Coronary artery (tissue), 2 donors: ENCODE measurements at regions not wholly inside any gene's neighbourhood (a gene's known extent, or its start where the extent isn't known, plus 50 kb on each side); places are given as distances from the start of the nearest gene placed in this dataset.
"Not testable (repeated sequence)": the region's sequence is repeated elsewhere in the genome, so short reads cannot be mapped to it uniquely, and the experiment has no call there.

ENCODE experiments used
- DNase-seq: peaks from one replicate; pipeline ENCODE4 v3.0.0-alpha.2; 2017; ENCODE audit warnings: low spot score
- H3K27ac ChIP-seq, 2 donors: fragments of 200-600 bp; sonication (generic); one replicate each; pipeline ENCODE4 v1.5.1; 2016 to 2019
- H3K4me3 ChIP-seq: fragments of 200-600 bp; sonication (generic); 2 replicates; pipeline ENCODE4 v1.5.1; 2016; ENCODE audit warnings: mild to moderate bottlenecking, moderate library complexity
- TF ChIP-seq, protein P1 (sequence below): fragments of 200-600 bp; sonication (generic); IDR thresholded peaks from one replicate; pipeline ENCODE4 v1.5.1; 2019; ENCODE audit warnings: antibody characterized with exemption

DNA sequence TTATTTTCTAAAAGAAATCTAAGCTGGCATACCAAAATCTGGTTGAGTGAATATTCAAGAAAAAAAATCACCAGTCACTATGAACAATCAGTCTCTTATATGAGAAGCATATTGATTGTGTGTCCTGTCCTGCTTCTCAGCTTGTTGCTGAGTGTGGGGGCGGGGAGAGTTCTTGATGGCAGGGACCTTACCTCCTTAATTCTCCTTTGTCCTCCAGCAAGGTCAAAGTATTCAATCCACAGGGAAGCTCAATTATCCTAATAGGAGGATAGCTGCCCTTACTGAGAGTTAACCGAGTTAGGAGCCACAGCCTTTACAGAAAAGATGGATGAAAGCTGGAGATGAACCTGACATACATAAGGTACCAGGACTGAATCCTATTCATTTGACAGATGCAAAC is 154.0 kb downstream of the LY86 start:
- DNase-seq: no peak
- no peak overlapping the region for H3K27ac ChIP-seq
- TF ChIP-seq, protein P1, sequence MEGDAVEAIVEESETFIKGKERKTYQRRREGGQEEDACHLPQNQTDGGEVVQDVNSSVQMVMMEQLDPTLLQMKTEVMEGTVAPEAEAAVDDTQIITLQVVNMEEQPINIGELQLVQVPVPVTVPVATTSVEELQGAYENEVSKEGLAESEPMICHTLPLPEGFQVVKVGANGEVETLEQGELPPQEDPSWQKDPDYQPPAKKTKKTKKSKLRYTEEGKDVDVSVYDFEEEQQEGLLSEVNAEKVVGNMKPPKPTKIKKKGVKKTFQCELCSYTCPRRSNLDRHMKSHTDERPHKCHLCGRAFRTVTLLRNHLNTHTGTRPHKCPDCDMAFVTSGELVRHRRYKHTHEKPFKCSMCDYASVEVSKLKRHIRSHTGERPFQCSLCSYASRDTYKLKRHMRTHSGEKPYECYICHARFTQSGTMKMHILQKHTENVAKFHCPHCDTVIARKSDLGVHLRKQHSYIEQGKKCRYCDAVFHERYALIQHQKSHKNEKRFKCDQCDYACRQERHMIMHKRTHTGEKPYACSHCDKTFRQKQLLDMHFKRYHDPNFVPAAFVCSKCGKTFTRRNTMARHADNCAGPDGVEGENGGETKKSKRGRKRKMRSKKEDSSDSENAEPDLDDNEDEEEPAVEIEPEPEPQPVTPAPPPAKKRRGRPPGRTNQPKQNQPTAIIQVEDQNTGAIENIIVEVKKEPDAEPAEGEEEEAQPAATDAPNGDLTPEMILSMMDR: no peak
- no peak overlapping the region for H3K4me3 ChIP-seq

DNA sequence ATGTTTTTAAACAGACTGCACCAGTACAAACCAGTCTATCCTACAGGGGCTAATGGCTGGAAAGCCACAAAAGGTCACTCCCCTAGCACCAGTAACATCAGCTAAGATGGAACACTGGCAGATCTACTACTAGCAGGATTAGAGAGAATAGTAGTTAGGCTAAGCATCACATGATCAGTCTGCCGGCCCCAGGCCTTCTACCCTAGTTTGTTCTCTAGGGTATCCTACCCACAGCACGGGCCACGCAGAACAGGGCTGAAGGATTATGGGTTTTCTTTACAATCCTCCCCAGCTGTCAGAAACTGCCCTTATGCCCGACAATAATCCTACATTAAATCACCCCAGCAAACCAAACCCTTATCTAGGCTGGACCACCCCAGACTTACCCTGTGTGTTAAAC is 156.0 kb downstream of the LY86 start:
- Histone ChIP-seq H3K27ac (no peak overlapping the region), H3K4me3 (no peak overlapping the region)
- TF ChIP-seq, protein P1: no peak
- no peak for DNase-seq

DNA sequence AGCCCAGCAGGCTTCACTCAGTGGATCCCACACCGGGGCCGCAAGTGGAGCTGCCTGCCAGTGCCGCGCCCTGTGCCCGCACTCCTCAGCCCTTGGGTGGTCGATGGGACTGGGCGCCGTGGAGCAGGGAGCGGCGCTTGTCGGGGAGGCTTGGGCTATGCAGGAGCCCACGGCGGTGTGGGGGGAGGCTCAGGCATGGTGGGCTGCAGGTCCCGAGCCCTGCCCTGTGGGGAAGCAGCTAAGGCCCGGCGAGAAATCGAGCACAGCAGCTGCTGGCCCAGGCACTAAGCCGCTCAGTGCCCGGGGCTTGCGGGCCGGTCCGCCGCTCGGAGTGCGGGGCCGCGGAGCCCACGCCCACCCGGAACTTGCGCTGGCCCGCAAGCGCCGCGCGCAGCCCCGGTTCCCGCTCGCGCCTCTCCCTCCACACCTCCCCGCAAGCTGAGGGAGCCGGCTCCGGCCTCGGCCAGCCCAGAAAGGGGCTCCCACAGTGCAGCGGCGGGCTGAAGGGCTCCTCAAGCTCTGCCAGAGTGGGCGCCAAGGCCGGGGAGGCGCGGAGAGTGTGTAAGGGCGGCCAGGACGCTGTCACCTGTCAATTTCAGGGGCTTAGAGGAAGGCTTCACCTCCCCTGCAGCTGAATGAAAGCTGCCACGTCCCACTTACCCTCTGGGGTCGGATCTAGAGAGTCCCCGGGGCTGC is 157.3 kb downstream of the LY86 start:
- H3K4me3 ChIP-seq, H3K27ac ChIP-seq: not testable (repeated sequence)

DNA sequence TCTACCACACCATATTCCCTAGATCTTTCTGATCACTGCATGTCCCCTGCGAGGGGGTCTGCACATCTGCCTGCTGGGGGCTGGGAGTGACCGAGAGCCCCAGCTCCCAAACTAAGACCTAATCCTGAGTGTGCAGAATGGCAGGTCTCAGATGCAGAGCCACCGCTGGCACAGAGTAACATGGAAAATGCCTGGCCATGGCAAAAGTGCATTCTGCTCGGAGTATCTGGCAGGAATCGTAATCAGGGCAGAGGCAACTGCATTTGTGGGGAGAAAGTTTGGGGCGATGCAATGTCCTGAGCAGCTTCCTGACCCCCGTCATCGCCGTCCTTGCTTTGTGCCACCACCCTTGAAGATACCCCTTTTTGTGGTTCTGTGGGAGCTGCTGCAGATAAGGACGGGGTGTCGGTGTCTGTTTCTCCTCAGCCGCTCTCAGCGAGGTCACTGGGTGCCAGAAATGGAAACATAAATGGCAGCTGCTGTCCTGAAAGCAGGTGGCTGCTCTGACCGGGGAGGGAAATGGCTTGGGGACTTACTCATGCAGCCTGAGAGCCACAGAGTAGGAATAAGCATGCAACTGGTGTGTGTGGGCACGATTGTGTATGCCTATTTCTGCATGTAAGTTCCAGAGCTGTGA is 157.9 kb downstream of the LY86 start:
- H3K27ac ChIP-seq: no peak overlapping the region
- H3K4me3 ChIP-seq: no peak overlapping the region
- DNase-seq: no peak
- TF ChIP-seq, protein P1: no peak

More for the DNA sequence above, 157.3 kb downstream of the LY86 start:
- DNase-seq: not testable (repeated sequence)

DNA sequence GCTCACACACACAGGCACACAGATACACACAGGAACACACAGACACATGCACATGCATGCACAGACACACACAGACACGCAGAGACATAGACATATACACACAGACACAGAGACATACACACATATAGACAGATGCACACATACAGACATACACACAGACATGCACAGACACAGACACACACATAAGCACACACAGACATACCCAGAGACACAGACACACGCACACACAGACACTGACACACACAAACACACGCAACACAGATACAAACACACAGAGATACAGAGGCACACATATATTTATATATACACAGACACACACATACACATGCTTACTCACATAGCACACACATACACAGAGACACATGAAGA is 158.4 kb downstream of the LY86 start:
- no peak overlapping the region for H3K4me3 ChIP-seq
- TF ChIP-seq, protein P1: no peak
- DNase-seq: no peak
- H3K27ac ChIP-seq: no peak overlapping the region

DNA sequence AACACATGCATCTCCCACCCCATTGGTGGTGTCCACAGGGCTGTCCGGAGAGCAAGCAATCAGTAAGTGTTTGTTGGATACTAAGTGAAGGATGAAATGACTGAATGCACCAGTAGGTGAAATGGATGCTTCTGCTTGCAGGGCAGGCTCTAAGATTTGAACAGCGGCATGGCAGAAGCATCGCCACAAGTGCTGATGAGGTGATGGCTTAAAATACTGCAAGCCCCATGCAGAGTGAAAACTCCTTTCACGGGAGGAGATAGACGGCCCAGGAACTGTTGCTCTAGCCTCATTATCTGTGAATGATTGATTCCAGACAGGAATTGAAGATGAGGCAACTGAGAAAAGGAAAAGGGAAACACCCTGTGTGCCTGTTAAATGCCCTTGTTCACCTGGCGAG is 158.9 kb downstream of the LY86 start:
- Histone ChIP-seq H3K4me3 (no peak overlapping the region), H3K27ac (no peak overlapping the region)
- DNase-seq: no peak
- TF ChIP-seq, protein P1: no peak

DNA sequence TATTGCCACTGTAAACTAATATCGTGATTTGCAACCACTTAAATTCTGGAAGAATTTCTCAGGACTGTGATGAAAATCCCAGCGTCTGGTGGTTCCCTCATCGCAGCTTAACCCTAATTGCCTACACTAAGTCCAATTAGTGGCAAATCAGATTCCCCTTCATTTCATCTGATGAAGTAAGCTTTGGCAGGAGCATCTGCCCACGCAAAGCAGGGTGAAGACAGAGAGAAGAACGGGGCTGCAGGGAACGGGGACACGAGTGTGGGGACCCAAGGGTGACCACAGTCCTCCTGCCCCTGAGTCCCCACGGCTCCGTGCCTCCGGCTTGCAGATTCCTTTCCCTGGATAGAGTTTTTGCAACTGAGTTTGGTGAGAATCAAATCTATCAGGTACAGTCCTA is 159.5 kb downstream of the LY86 start:
- no peak overlapping the region for H3K27ac ChIP-seq
- TF ChIP-seq, protein P1: no peak
- no peak overlapping the region for H3K4me3 ChIP-seq
- DNase-seq: no peak
